ENCODE measurements at regions not wholly inside any gene's neighbourhood (a gene's known extent, or its start where the extent isn't known, plus 50 kb on each side); places are given as distances from the start of the nearest gene placed in this dataset.

DNA sequence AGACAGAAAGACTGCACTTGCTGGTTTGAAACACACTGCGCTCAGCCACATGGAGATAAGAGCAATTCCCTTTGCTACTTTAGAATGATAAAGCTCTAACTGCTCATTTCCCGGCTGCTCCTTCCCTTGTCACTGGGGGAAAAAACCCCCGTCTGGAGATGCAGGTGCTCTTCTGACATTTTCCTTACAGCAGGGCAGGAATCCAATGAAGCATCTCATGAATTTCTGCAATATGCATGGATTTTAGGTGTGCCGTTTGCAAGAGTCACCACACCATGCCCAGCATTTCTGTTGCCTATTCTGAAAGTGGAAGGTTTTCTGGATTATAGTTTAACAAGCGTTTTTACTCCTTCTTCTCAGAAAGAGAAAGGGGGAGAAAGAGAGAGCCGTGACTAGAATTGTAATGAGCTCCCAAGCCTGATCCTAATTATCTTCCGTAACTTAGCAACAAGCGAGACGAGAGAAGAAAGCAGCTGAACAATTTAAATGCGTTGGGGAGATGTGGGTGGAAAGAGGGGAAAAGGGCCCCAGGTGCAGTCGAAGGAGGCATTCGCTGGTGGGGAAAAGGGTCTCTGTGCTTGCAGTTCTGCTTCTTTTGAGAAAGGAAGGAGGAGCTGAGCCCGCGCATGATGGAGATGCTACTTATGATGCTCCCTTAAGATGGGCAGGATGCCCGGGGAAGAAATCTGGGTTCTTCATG, 76.6 kb upstream of the SPATA13 start:
- H3K4me1 ChIP-seq (ENCODE audit: insufficient read depth, low read length): peaks cover 6% of the 10 kb centered on the region; the same call in 1 of the 2 replicates
- H4K5ac ChIP-seq (ENCODE audit: insufficient read length, low read depth, low read length): no peak overlapping the region
- H3K9me3 ChIP-seq (ENCODE audit: control insufficient read depth, low read depth, low read length): no peaks in the 10 kb centered on the region
- no peak overlapping the region for H3K4ac ChIP-seq (ENCODE audit: low read depth, low read length)
- H3K27me3 ChIP-seq (ENCODE audit: insufficient read depth, low read length): 0 out of 2 replicates have a peak, but pooled peaks cover 2% of the 10 kb centered on the region
- no peak overlapping the region for H3K18ac ChIP-seq (ENCODE audit: insufficient read length, low read depth, low read length)
- H2BK12ac ChIP-seq (ENCODE audit: insufficient read length, low read depth, low read length): no peak overlapping the region
- Mint-ChIP-seq H3K27me3 (ENCODE audit: low read depth) (peaks cover 2% of the 10 kb centered on the region), H3K4me1 (peaks cover 22 to 34% of the 10 kb centered on the region in 2 experiments), H3K36me3 (ENCODE audit: insufficient read depth in 1 of 3, low read depth in 3 of 3) (no peaks in the 10 kb centered on the region), H3K4me3 (no peak overlapping the region), H3K27ac (no peak overlapping the region), H3K9me3 (no peaks in the 10 kb centered on the region; a peak in 1 of 5 replicates)
- H3K79me2 ChIP-seq (ENCODE audit: insufficient read depth, low read length): no peaks in the 10 kb centered on the region
- no CpG with 5 or more reads among the region's 15 CpGs for WGBS (ENCODE audit: extremely low coverage, insufficient read length, low lambda C conversion rate)
- no peak overlapping the region for H2BK5ac ChIP-seq (ENCODE audit: insufficient read length, low read length)
- DNase-seq: no peak
- no peaks in the 10 kb centered on the region for H4K20me1 ChIP-seq (ENCODE audit: control insufficient read depth, insufficient read depth, insufficient read length)
- no peak overlapping the region for H3K14ac ChIP-seq (ENCODE audit: insufficient read depth, low read length)
- H3K9ac ChIP-seq (ENCODE audit: extremely low read depth, insufficient read length, low read length): no peak overlapping the region
- H4K91ac ChIP-seq (ENCODE audit: insufficient read length, low read depth, low read length): no peak overlapping the region
- no peak overlapping the region for H2AFZ ChIP-seq (ENCODE audit: low read length)
- no peak overlapping the region for H3K27ac ChIP-seq (ENCODE audit: insufficient read length, low read depth, low read length)
- H2BK120ac ChIP-seq (ENCODE audit: low read depth, low read length, poor library complexity, severe bottlenecking): no peak overlapping the region
- TF ChIP-seq, protein P1, sequence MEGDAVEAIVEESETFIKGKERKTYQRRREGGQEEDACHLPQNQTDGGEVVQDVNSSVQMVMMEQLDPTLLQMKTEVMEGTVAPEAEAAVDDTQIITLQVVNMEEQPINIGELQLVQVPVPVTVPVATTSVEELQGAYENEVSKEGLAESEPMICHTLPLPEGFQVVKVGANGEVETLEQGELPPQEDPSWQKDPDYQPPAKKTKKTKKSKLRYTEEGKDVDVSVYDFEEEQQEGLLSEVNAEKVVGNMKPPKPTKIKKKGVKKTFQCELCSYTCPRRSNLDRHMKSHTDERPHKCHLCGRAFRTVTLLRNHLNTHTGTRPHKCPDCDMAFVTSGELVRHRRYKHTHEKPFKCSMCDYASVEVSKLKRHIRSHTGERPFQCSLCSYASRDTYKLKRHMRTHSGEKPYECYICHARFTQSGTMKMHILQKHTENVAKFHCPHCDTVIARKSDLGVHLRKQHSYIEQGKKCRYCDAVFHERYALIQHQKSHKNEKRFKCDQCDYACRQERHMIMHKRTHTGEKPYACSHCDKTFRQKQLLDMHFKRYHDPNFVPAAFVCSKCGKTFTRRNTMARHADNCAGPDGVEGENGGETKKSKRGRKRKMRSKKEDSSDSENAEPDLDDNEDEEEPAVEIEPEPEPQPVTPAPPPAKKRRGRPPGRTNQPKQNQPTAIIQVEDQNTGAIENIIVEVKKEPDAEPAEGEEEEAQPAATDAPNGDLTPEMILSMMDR (conservative IDR thresholded peaks at IDR 0.05): no peak
- no peak overlapping the region for H4K8ac ChIP-seq (replicated peaks; ENCODE audit: insufficient read length, low read depth, low read length)
- no peak overlapping the region for H3K23ac ChIP-seq (ENCODE audit: insufficient read length, low read depth, low read length)
- H2BK15ac ChIP-seq (ENCODE audit: low read depth, low read length): no peak overlapping the region
- no peak overlapping the region for H3K4me2 ChIP-seq (ENCODE audit: insufficient read depth, insufficient read length, low read length)
- H3K56ac ChIP-seq (ENCODE audit: insufficient read length, low read depth, low read length): no peak overlapping the region
- H2AK5ac ChIP-seq (ENCODE audit: insufficient read length, low read length): no peak overlapping the region
- H3K79me1 ChIP-seq (ENCODE audit: insufficient read depth, low read depth, low read length, poor library complexity, severe bottlenecking): no peaks in the 10 kb centered on the region
- no peak overlapping the region for H2BK20ac ChIP-seq (ENCODE audit: low read depth, low read length, poor library complexity, severe bottlenecking)
- H3T11ph ChIP-seq (ENCODE audit: low read length): no peak overlapping the region
- H3K23me2 ChIP-seq (ENCODE audit: insufficient read length, low read depth, low read length, poor library complexity, severe bottlenecking): no peaks in the 10 kb centered on the region
